Neural cell (in vitro differentiated cells): ENCODE measurements at regions not wholly inside any gene's neighbourhood (a gene's known extent, or its start where the extent isn't known, plus 50 kb on each side); places are given as distances from the start of the nearest gene placed in this dataset.

ENCODE experiments used
- EZH2 ChIP-seq: fragments of 200-600, 300-800 bp; shearing (Covaris generic), sonication (generic); IDR thresholded peaks from 2 replicates; pipeline ENCODE4 v1.6.1; 2014; ENCODE audit warnings: antibody characterized with exemption, low read length, borderline replicate concordance, mild to moderate bottlenecking; ENCODE audit not compliant: insufficient read depth, poor library complexity, severe bottlenecking
- RAD21 ChIP-seq: fragments of 450-650 bp; conservative IDR thresholded peaks from 2 replicates; pipeline ENCODE4 v1.6.1; 2014; ENCODE audit warnings: antibody characterized with exemption, mild to moderate bottlenecking, moderate library complexity
- SMC3 ChIP-seq: fragments of 450-650 bp; conservative IDR thresholded peaks from 2 replicates; pipeline ENCODE4 v1.6.1; 2014; ENCODE audit warnings: antibody characterized with exemption, mild to moderate bottlenecking, moderate library complexity; ENCODE audit not compliant: poor library complexity
- TAF1 ChIP-seq: IDR thresholded peaks from 2 replicates; pipeline ENCODE4 v1.6.1; 2012; ENCODE audit warnings: low read depth
- TF ChIP-seq, protein P1 (sequence below): fragments of 450-650 bp; IDR thresholded peaks from 2 replicates; pipeline ENCODE4 v1.5.1; 2014; ENCODE audit warnings: antibody characterized with exemption, mild to moderate bottlenecking, moderate library complexity; ENCODE audit not compliant: poor library complexity, severe bottlenecking
- TF ChIP-seq, protein P2 (sequence below): IDR thresholded peaks from 2 replicates; pipeline ENCODE4 v1.6.1; 2012; ENCODE audit warnings: borderline replicate concordance

DNA sequence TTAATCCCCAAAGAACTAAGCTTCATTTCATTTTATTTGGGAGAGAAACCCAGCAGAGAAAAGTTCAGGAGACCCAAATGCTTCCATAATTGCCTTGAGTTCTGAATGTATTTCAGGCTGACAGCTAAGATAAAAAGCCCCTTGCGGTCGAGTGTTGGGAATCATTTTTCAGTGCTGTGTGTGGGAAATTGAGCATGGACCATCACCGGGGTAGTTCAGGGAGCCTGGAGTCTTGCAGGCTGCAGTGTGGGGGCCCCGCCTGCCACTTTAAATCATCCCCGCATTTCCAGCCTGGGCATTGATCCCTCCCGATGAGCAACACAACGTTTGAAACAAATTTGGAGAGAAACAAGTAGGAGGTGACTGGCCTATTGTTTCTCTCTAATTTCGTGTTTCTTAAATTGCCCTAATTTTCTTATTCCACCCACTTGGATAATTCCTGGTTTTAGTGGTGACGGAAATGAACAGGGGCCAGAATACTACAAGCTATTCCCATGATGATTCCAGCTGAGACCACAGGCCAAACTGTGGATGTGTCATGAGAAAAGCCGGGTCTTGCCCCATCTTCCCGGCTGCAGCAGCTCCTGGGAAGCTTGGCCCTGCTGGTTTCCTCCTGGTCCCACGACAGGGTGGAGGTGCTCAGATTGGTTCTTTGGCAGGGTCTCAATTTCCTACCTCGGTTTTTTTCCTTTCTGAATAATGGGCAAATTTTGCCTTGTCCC, 75.1 kb downstream of the FOXL1 start:
- TF ChIP-seq, protein P1, sequence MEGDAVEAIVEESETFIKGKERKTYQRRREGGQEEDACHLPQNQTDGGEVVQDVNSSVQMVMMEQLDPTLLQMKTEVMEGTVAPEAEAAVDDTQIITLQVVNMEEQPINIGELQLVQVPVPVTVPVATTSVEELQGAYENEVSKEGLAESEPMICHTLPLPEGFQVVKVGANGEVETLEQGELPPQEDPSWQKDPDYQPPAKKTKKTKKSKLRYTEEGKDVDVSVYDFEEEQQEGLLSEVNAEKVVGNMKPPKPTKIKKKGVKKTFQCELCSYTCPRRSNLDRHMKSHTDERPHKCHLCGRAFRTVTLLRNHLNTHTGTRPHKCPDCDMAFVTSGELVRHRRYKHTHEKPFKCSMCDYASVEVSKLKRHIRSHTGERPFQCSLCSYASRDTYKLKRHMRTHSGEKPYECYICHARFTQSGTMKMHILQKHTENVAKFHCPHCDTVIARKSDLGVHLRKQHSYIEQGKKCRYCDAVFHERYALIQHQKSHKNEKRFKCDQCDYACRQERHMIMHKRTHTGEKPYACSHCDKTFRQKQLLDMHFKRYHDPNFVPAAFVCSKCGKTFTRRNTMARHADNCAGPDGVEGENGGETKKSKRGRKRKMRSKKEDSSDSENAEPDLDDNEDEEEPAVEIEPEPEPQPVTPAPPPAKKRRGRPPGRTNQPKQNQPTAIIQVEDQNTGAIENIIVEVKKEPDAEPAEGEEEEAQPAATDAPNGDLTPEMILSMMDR: no peak
- TF ChIP-seq EZH2 (no peak), RAD21 (no peak), TAF1 (no peak), SMC3 (no peak)
- TF ChIP-seq, protein P2, sequence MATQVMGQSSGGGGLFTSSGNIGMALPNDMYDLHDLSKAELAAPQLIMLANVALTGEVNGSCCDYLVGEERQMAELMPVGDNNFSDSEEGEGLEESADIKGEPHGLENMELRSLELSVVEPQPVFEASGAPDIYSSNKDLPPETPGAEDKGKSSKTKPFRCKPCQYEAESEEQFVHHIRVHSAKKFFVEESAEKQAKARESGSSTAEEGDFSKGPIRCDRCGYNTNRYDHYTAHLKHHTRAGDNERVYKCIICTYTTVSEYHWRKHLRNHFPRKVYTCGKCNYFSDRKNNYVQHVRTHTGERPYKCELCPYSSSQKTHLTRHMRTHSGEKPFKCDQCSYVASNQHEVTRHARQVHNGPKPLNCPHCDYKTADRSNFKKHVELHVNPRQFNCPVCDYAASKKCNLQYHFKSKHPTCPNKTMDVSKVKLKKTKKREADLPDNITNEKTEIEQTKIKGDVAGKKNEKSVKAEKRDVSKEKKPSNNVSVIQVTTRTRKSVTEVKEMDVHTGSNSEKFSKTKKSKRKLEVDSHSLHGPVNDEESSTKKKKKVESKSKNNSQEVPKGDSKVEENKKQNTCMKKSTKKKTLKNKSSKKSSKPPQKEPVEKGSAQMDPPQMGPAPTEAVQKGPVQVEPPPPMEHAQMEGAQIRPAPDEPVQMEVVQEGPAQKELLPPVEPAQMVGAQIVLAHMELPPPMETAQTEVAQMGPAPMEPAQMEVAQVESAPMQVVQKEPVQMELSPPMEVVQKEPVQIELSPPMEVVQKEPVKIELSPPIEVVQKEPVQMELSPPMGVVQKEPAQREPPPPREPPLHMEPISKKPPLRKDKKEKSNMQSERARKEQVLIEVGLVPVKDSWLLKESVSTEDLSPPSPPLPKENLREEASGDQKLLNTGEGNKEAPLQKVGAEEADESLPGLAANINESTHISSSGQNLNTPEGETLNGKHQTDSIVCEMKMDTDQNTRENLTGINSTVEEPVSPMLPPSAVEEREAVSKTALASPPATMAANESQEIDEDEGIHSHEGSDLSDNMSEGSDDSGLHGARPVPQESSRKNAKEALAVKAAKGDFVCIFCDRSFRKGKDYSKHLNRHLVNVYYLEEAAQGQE: no peak
